GM23248 (cell line): ENCODE measurements at regions not wholly inside any gene's neighbourhood (a gene's known extent, or its start where the extent isn't known, plus 50 kb on each side); places are given as distances from the start of the nearest gene placed in this dataset.

Experiments used
- DNase-seq: peaks from one replicate; pipeline ENCODE4 v3.0.0-alpha.2; 2015
- H2AFZ ChIP-seq: fragments of 200-600 bp; sonication (generic); 2 replicates; pipeline ENCODE4 v1.6.1; 2016; ENCODE audit warnings: antibody characterized with exemption
- H3F3A ChIP-seq: fragments of 200-600 bp; sonication (generic); 2 replicates; pipeline ENCODE4 v1.6.1; 2016; ENCODE audit warnings: mild to moderate bottlenecking, antibody characterized with exemption, mixed run types; ENCODE audit not compliant: insufficient read depth
- H3K27ac ChIP-seq: fragments of 200-600 bp; sonication (generic); 2 replicates; pipeline ENCODE4 v1.5.1; 2016; ENCODE audit warnings: mild to moderate bottlenecking
- H3K27me3 ChIP-seq: fragments of 200-600 bp; sonication (generic); replicated peaks from 2 replicates; pipeline ENCODE4 v1.6.1; 2016; ENCODE audit warnings: mild to moderate bottlenecking; ENCODE audit not compliant: insufficient read depth
- H3K36me3 ChIP-seq: fragments of 200-600 bp; sonication (generic); 2 replicates; pipeline ENCODE4 v1.6.1; 2016; ENCODE audit warnings: low read depth, mild to moderate bottlenecking
- H3K4me1 ChIP-seq: fragments of 200-600 bp; sonication (generic); 2 replicates; pipeline ENCODE4 v1.6.1; 2016; ENCODE audit warnings: mild to moderate bottlenecking; ENCODE audit not compliant: insufficient read depth
- H3K4me2 ChIP-seq: fragments of 200-600 bp; sonication (generic); one replicate; pipeline ENCODE4 v1.6.1; 2016; ENCODE audit warnings: mild to moderate bottlenecking; ENCODE audit not compliant: unreplicated experiment
- H3K4me3 ChIP-seq: fragments of 200-600 bp; sonication (generic); 2 replicates; pipeline ENCODE4 v1.5.1; 2016; ENCODE audit warnings: mild to moderate bottlenecking
- H3K79me2 ChIP-seq: fragments of 200-600 bp; sonication (generic); 2 replicates; pipeline ENCODE4 v1.6.1; 2016; ENCODE audit warnings: mild to moderate bottlenecking; ENCODE audit not compliant: insufficient read depth
- H3K9ac ChIP-seq: fragments of 200-600 bp; sonication (generic); 2 replicates; pipeline ENCODE4 v1.6.1; 2016; ENCODE audit warnings: mild to moderate bottlenecking
- H3K9me2 ChIP-seq: fragments of 200-600 bp; sonication (generic); 2 replicates; pipeline ENCODE4 v1.6.1; 2016; ENCODE audit warnings: mixed run types, mild to moderate bottlenecking, moderate library complexity; ENCODE audit not compliant: insufficient read depth
- H3K9me3 ChIP-seq: fragments of 200-600 bp; sonication (generic); one replicate; pipeline ENCODE4 v1.6.1; 2017; ENCODE audit warnings: low read depth
- H4K20me1 ChIP-seq: fragments of 200-600 bp; sonication (generic); 2 replicates; pipeline ENCODE4 v1.6.0; 2016; ENCODE audit not compliant: insufficient read depth
- EZH2 ChIP-seq: fragments of 200-600 bp; sonication (generic); IDR thresholded peaks from 2 replicates; pipeline ENCODE4 v1.6.1; 2018; ENCODE audit warnings: antibody characterized with exemption, mild to moderate bottlenecking; ENCODE audit not compliant: insufficient read depth, poor library complexity, severe bottlenecking
- EZH2phosphoT487 ChIP-seq: fragments of 200-600 bp; sonication (generic); IDR thresholded peaks from 2 replicates; pipeline ENCODE4 v1.6.1; 2018; ENCODE audit warnings: antibody characterized with exemption, moderate library complexity, mild to moderate bottlenecking, low read depth; ENCODE audit not compliant: insufficient read depth
- WGBS, 2 experiments: methylation state at CpG; one replicate each; pipeline ENCODE4 v1.1.6; 2015 to 2017; ENCODE audit warnings: low lambda C conversion rate in 2 of 2, low coverage in 1 of 2; ENCODE audit errors: missing lambda C conversion rate in 2 of 2; 5-methylcytosine and 5-hydroxymethylcytosine counted together
- in situ Hi-C: fragments of 300-500 bp; cut with MboI; formaldehyde crosslinking; loops from 2 replicates; pipeline ENCODE4 v1.15.0; 2020

DNA sequence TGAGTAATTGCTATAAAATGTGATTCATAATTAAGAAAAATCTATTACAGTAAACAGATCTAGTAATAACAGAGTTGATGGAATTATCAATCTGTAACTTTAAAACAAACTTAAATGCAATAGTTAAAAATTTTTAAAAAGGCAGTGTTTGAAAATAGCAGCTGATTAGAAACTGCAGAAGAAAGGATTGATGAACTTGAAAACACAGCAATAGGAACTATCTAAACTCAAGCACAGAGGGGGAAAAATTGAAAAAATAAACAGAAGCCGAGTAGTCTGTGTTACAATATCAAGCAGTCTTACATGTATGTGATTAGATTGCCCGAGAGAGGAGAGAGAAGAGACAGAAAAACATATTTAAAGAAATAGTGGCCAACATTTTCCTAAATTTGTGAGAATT is 569.0 kb upstream of the B3GALT2 start:
- WGBS, 2 experiments: 23 to 29% methylated on average over 2 of the region's 2 CpGs
- no peaks in the 10 kb centered on the region for H3K9me3 ChIP-seq
- no peaks in the 10 kb centered on the region for H3F3A ChIP-seq
- no peak overlapping the region for H3K4me3 ChIP-seq
- no peaks in the 10 kb centered on the region for H4K20me1 ChIP-seq
- in situ Hi-C loops: no loop called here
- H3K4me1 ChIP-seq: no peaks in the 10 kb centered on the region
- no peak for DNase-seq
- H3K27me3 ChIP-seq: no peaks in the 10 kb centered on the region
- no peaks in the 10 kb centered on the region for H3K9me2 ChIP-seq
- H3K27ac ChIP-seq: no peak overlapping the region
- H3K9ac ChIP-seq: no peak overlapping the region
- no peak overlapping the region for H2AFZ ChIP-seq
- H3K79me2 ChIP-seq: no peaks in the 10 kb centered on the region
- TF ChIP-seq EZH2 (no peak), EZH2phosphoT487 (no peak)
- H3K4me2 ChIP-seq: no peak overlapping the region
- no peaks in the 10 kb centered on the region for H3K36me3 ChIP-seq

DNA sequence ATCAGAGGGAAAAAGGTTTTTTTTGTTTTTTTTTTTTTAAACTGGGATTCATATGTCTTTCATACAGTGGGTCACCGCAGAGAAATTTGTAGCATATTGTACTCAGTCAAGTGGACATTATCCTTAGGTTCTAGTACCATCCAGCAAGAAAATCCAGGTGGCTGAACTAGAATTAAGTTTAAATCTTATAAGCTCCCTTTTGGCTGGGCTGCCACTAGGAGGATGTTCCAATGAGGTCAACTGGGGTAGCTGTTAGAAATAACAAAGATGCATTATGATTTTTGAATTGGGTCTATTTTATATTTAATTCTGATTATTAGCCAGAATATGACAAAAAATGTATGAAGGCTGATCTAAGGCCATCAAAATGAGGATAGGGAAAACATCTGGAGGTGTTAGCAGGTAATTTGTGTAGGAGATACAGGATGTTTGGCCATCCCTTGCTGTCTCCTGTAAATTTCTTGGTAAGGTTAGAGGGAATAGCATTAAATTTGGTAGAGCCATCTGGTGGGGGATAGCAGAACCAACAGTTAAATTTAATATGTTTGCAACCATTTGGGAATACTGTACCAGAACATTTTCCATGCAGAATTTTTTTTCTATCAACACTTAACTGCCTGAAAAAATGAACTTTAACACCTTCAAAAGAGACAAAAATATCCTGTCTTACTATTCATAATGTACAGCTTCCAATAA is 568.5 kb upstream of the B3GALT2 start:
- no peaks in the 10 kb centered on the region for H3F3A ChIP-seq
- H3K27me3 ChIP-seq: no peaks in the 10 kb centered on the region
- peak; percentile 13 for DNase-seq
- H3K79me2 ChIP-seq: no peaks in the 10 kb centered on the region
- H3K36me3 ChIP-seq: no peaks in the 10 kb centered on the region
- no peaks in the 10 kb centered on the region for H3K4me1 ChIP-seq
- H3K4me3 ChIP-seq: no peak overlapping the region
- H2AFZ ChIP-seq: no peak overlapping the region
- no peaks in the 10 kb centered on the region for H4K20me1 ChIP-seq
- WGBS, 2 experiments: 41 to 50% methylated on average over 1 of the region's 1 CpG
- no peak overlapping the region for H3K9ac ChIP-seq
- no peak overlapping the region for H3K27ac ChIP-seq
- in situ Hi-C loops: no loop called here
- no peaks in the 10 kb centered on the region for H3K9me3 ChIP-seq
- no peak for TF ChIP-seq EZH2
- TF ChIP-seq EZH2phosphoT487: no peak
- H3K4me2 ChIP-seq: no peak overlapping the region
- no peaks in the 10 kb centered on the region for H3K9me2 ChIP-seq

DNA sequence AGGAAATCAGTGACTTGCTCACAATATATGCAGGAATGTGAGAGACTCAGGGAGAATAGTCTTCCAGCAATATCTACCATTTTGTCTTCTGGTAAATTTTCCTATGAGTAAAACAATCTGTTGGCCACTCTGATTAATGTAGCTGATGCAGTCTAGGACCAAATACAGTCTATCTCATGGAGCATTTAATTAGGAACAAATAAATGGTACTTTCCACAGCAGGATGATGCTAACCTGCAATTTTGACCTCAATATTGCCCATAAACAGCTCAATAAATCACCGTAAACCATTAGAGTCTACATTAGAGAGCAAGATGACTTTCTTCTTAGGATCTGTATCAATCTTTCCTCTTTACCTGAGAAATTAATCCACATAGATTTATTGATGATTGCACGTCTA is 567.7 kb upstream of the B3GALT2 start:
- no peaks in the 10 kb centered on the region for H3K36me3 ChIP-seq
- no peaks in the 10 kb centered on the region for H3K4me1 ChIP-seq
- DNase-seq: no peak
- no peak overlapping the region for H2AFZ ChIP-seq
- in situ Hi-C loops: no loop called here
- no peak for TF ChIP-seq EZH2phosphoT487
- TF ChIP-seq EZH2: no peak
- H3F3A ChIP-seq: no peaks in the 10 kb centered on the region
- H3K9me3 ChIP-seq: no peaks in the 10 kb centered on the region
- H3K27me3 ChIP-seq: no peaks in the 10 kb centered on the region
- H3K4me2 ChIP-seq: no peak overlapping the region
- H3K4me3 ChIP-seq: no peak overlapping the region
- no peak overlapping the region for H3K27ac ChIP-seq
- H3K79me2 ChIP-seq: no peaks in the 10 kb centered on the region
- no peak overlapping the region for H3K9ac ChIP-seq
- WGBS, 2 experiments: 75 to 77% methylated on average over 2 of the region's 2 CpGs
- H4K20me1 ChIP-seq: no peaks in the 10 kb centered on the region
- no peaks in the 10 kb centered on the region for H3K9me2 ChIP-seq

DNA sequence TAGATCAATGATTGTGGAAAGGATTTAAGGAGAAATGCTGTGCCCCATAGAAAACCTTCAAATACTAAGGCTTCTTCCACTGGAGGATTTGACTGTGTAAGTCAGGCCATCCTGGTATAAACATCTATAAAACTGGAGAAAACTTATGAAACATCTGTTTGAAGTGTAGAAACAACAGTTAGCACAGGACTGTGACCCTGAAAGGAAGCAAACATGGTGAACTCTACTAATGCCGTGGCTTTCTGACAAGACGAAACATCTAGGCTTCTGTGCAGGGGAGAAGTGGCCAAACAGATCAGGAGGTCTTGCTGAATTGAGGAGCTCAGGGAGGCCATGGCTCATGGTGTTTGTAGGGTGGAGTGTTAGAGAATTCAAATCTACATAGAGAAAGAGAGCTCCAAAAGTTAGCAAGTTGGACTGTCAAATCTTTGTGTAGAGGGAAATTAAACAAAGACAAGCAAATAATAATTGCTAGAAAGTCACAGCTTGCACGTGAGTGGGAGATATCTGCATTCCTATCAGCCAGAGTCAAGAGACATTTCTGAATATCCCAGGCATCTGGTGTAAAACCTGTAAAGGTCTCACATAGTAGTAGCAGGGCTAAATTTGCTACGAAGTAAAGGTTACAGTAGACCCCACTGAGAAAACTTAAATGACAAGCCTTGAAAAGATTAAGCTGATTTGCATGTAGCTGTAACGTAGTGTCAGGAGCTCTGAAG is 566.8 kb upstream of the B3GALT2 start:
- H3K9me2 ChIP-seq: no peaks in the 10 kb centered on the region
- no peaks in the 10 kb centered on the region for H3K36me3 ChIP-seq
- no peak for TF ChIP-seq EZH2phosphoT487
- TF ChIP-seq EZH2: no peak
- H3F3A ChIP-seq: no peaks in the 10 kb centered on the region
- no peak overlapping the region for H3K4me3 ChIP-seq
- no peaks in the 10 kb centered on the region for H3K4me1 ChIP-seq
- no peaks in the 10 kb centered on the region for H3K79me2 ChIP-seq
- H3K27me3 ChIP-seq: no peaks in the 10 kb centered on the region
- WGBS, 2 experiments: 28 to 34% methylated on average over 5 of the region's 5 CpGs
- H3K9ac ChIP-seq: no peak overlapping the region
- no peaks in the 10 kb centered on the region for H3K9me3 ChIP-seq
- no peak overlapping the region for H2AFZ ChIP-seq
- H3K27ac ChIP-seq: no peak overlapping the region
- no peak for DNase-seq
- H3K4me2 ChIP-seq: no peak overlapping the region
- no peaks in the 10 kb centered on the region for H4K20me1 ChIP-seq
- in situ Hi-C loops: no loop called here
